Neural cell (in vitro differentiated cells): ENCODE measurements at regions not wholly inside any gene's neighbourhood (a gene's known extent, or its start where the extent isn't known, plus 50 kb on each side); places are given as distances from the start of the nearest gene placed in this dataset.

ENCODE experiments used
- H2AFZ ChIP-seq: fragments of 200-600, 300-800 bp; sonication (generic), shearing (Covaris generic); 2 replicates; pipeline ENCODE4 v1.6.0; 2014; ENCODE audit warnings: low read depth, mild to moderate bottlenecking, antibody characterized with exemption, low read length, moderate library complexity
- H3F3A ChIP-seq: fragments of 200-600 bp; shearing (Covaris generic); 2 replicates; pipeline ENCODE4 v1.6.1; 2016; ENCODE audit warnings: mild to moderate bottlenecking, moderate library complexity, mixed read lengths, antibody characterized with exemption, low read length; ENCODE audit not compliant: insufficient read depth, poor library complexity, severe bottlenecking
- H3K27ac ChIP-seq: fragments of 200-600, 300-800 bp; sonication (generic), shearing (Covaris generic); 2 replicates; pipeline ENCODE4 v1.5.1; 2014; ENCODE audit warnings: mild to moderate bottlenecking, low read length, moderate library complexity
- H3K27me3 ChIP-seq: fragments of 300-800, 200-600 bp; sonication (generic), shearing (Covaris generic); 2 replicates; pipeline ENCODE4 v1.6.0; 2014; ENCODE audit warnings: mild to moderate bottlenecking, low read depth, low read length, moderate library complexity; ENCODE audit not compliant: insufficient read depth
- H3K36me3 ChIP-seq: fragments of 300-800, 200-600 bp; sonication (generic), shearing (Covaris generic); 2 replicates; pipeline ENCODE4 v1.5.1; 2014; ENCODE audit warnings: mild to moderate bottlenecking, antibody characterized with exemption, low read length, moderate library complexity; ENCODE audit not compliant: insufficient read depth
- H3K4me2 ChIP-seq: fragments of 300-800, 200-600 bp; sonication (generic), shearing (Covaris generic); 2 replicates; pipeline ENCODE4 v1.6.0; 2014; ENCODE audit warnings: mild to moderate bottlenecking, low read length
- H3K4me3 ChIP-seq: fragments of 300-800, 200-600 bp; sonication (generic), shearing (Covaris generic); 2 replicates; pipeline ENCODE4 v1.5.1; 2014; ENCODE audit warnings: mild to moderate bottlenecking, low read length, moderate library complexity
- H3K79me2 ChIP-seq: fragments of 200-600 bp; shearing (Covaris generic); replicated peaks from 2 replicates; pipeline ENCODE4 v1.6.0; 2014; ENCODE audit warnings: mild to moderate bottlenecking, low read length, moderate library complexity; ENCODE audit not compliant: insufficient read depth
- H3K9ac ChIP-seq: fragments of 300-800, 200-600 bp; sonication (generic), shearing (Covaris generic); 2 replicates; pipeline ENCODE4 v1.6.1; 2016; ENCODE audit warnings: mild to moderate bottlenecking, low read length, mixed read lengths
- H3K9me2 ChIP-seq: fragments of 200-600 bp; shearing (Covaris generic); 2 replicates; pipeline ENCODE4 v1.6.1; 2016; ENCODE audit warnings: mild to moderate bottlenecking, low read length, mixed read lengths; ENCODE audit not compliant: insufficient read depth
- H3K9me3 ChIP-seq: fragments of 200-600, 300-800 bp; sonication (generic), shearing (Covaris generic); 2 replicates; pipeline ENCODE4 v1.6.1; 2016; ENCODE audit warnings: mild to moderate bottlenecking, mixed run types, low read length, moderate library complexity, mixed read lengths
- H4K20me1 ChIP-seq: fragments of 200-600 bp; shearing (Covaris generic); 2 replicates; pipeline ENCODE4 v1.6.1; 2016; ENCODE audit warnings: mild to moderate bottlenecking, mixed run types; ENCODE audit not compliant: insufficient read depth
- CTCF ChIP-seq: fragments of 450-650 bp; IDR thresholded peaks from 2 replicates; pipeline ENCODE4 v1.5.1; 2014; ENCODE audit warnings: antibody characterized with exemption, mild to moderate bottlenecking, moderate library complexity; ENCODE audit not compliant: poor library complexity, severe bottlenecking
- EP300 ChIP-seq: fragments of 450-650 bp; conservative IDR thresholded peaks from 2 replicates; pipeline ENCODE4 v1.6.1; 2014; ENCODE audit warnings: antibody characterized with exemption, mild to moderate bottlenecking, moderate library complexity; ENCODE audit not compliant: poor library complexity, severe bottlenecking
- EZH2 ChIP-seq: fragments of 200-600, 300-800 bp; shearing (Covaris generic), sonication (generic); IDR thresholded peaks from 2 replicates; pipeline ENCODE4 v1.6.1; 2014; ENCODE audit warnings: antibody characterized with exemption, low read length, borderline replicate concordance, mild to moderate bottlenecking; ENCODE audit not compliant: insufficient read depth, poor library complexity, severe bottlenecking
- MXI1 ChIP-seq: fragments of 450-650 bp; conservative IDR thresholded peaks from 2 replicates; pipeline ENCODE4 v1.6.1; 2014; ENCODE audit warnings: antibody characterized with exemption, mild to moderate bottlenecking; ENCODE audit not compliant: poor library complexity, severe bottlenecking
- POLR2AphosphoS5 ChIP-seq: IDR thresholded peaks from 2 replicates; pipeline ENCODE4 v1.6.1; 2012
- RAD21 ChIP-seq: fragments of 450-650 bp; conservative IDR thresholded peaks from 2 replicates; pipeline ENCODE4 v1.6.1; 2014; ENCODE audit warnings: antibody characterized with exemption, mild to moderate bottlenecking, moderate library complexity
- REST ChIP-seq: IDR thresholded peaks from 2 replicates; pipeline ENCODE4 v1.6.1; 2012; ENCODE audit warnings: borderline replicate concordance
- SMC3 ChIP-seq: fragments of 450-650 bp; conservative IDR thresholded peaks from 2 replicates; pipeline ENCODE4 v1.6.1; 2014; ENCODE audit warnings: antibody characterized with exemption, mild to moderate bottlenecking, moderate library complexity; ENCODE audit not compliant: poor library complexity
- TAF1 ChIP-seq: IDR thresholded peaks from 2 replicates; pipeline ENCODE4 v1.6.1; 2012; ENCODE audit warnings: low read depth

- Histone ChIP-seq H3K9me2 (no peaks in the 10 kb centered on the region), H3K27ac (no peak overlapping the region), H3K9ac (no peak overlapping the region), H3K79me2 (no peaks in the 10 kb centered on the region), H3K4me3 (no peak overlapping the region), H3K27me3 (no peaks in the 10 kb centered on the region), H3K36me3 (no peaks in the 10 kb centered on the region), H3K4me2 (no peak overlapping the region), H3F3A (no peaks in the 10 kb centered on the region), H3K9me3 (no peaks in the 10 kb centered on the region), H2AFZ (no peak overlapping the region), H4K20me1 (no peaks in the 10 kb centered on the region)
- TF ChIP-seq REST (no peak), SMC3 (no peak), RAD21 (no peak), CTCF (no peak), EZH2 (no peak), POLR2AphosphoS5 (no peak), TAF1 (no peak), MXI1 (no peak), EP300 (no peak)
Measured at GRCh38 chr2:223180463-223180862, 128.5 kb downstream of the KCNE4 start.

GRCh38 chr2:223181561-223181960 is 129.6 kb downstream of the KCNE4 start:
- Histone ChIP-seq H3K36me3 (no peaks in the 10 kb centered on the region), H3K9me2 (no peaks in the 10 kb centered on the region), H3K9ac (no peak overlapping the region), H3K9me3 (no peaks in the 10 kb centered on the region), H2AFZ (no peak overlapping the region), H3K4me2 (no peak overlapping the region), H3K4me3 (no peak overlapping the region), H3K79me2 (no peaks in the 10 kb centered on the region), H3K27me3 (no peaks in the 10 kb centered on the region), H4K20me1 (no peaks in the 10 kb centered on the region), H3K27ac (no peak overlapping the region), H3F3A (no peaks in the 10 kb centered on the region)
- no peak for TF ChIP-seq CTCF
- no peak for TF ChIP-seq EZH2
- no peak for TF ChIP-seq RAD21
- TF ChIP-seq EP300: no peak
- no peak for TF ChIP-seq REST
- no peak for TF ChIP-seq TAF1
- TF ChIP-seq MXI1: no peak
- no peak for TF ChIP-seq POLR2AphosphoS5
- no peak for TF ChIP-seq SMC3
